Astrocyte (in vitro differentiated cells and primary cell): ENCODE measurements at regions not wholly inside any gene's neighbourhood (a gene's known extent, or its start where the extent isn't known, plus 50 kb on each side); places are given as distances from the start of the nearest gene placed in this dataset.

Source experiments
- CTCF ChIP-seq: IDR thresholded peaks from 2 replicates; pipeline ENCODE4 v1.5.1; 2011; ENCODE audit warnings: low read depth, mild to moderate bottlenecking, inconsistent platforms, low read length, moderate library complexity; ENCODE audit not compliant: insufficient read depth
- EZH2 ChIP-seq: IDR thresholded peaks from 2 replicates; pipeline ENCODE4 v1.6.1; 2012; ENCODE audit warnings: mild to moderate bottlenecking, low read length, inconsistent platforms; ENCODE audit not compliant: insufficient read depth

- TF ChIP-seq CTCF (no peak), EZH2 (no peak)
Observed at GRCh38 chrX:67781132-67781531, 237.3 kb downstream of the AR start.
